Smooth muscle cell (in vitro differentiated cells): ENCODE measurements at regions not wholly inside any gene's neighbourhood (a gene's known extent, or its start where the extent isn't known, plus 50 kb on each side); places are given as distances from the start of the nearest gene placed in this dataset.

ENCODE experiments used
- DNase-seq: peaks from one replicate; lab custom pipeline; 2025; ENCODE audit not compliant: unreplicated experiment; lab: John Stamatoyannopoulos, UW
- H2AFZ ChIP-seq: fragments of 200-600 bp; sonication (generic); 2 replicates; pipeline ENCODE4 v1.6.0; 2016; ENCODE audit warnings: antibody characterized with exemption, low read depth, mild to moderate bottlenecking
- H3F3A ChIP-seq: fragments of 200-600 bp; sonication (generic); 2 replicates; pipeline ENCODE4 v1.6.0; 2017; ENCODE audit warnings: antibody characterized with exemption, low read depth
- H3K27ac ChIP-seq: fragments of 200-600 bp; sonication (generic); 2 replicates; pipeline ENCODE4 v1.5.1; 2016; ENCODE audit warnings: low read depth, mild to moderate bottlenecking
- H3K27me3 ChIP-seq: fragments of 200-600 bp; sonication (generic); 2 replicates; pipeline ENCODE4 v1.6.1; 2016; ENCODE audit warnings: low read depth, mild to moderate bottlenecking
- H3K36me3 ChIP-seq: fragments of 200-600 bp; sonication (generic); 2 replicates; pipeline ENCODE4 v1.5.1; 2016; ENCODE audit warnings: low read depth
- H3K4me1 ChIP-seq: fragments of 200-600 bp; sonication (generic); 2 replicates; pipeline ENCODE4 v1.5.1; 2016; ENCODE audit warnings: low read depth
- H3K4me2 ChIP-seq: fragments of 200-600 bp; sonication (generic); 2 replicates; pipeline ENCODE4 v1.6.0; 2016; ENCODE audit warnings: mild to moderate bottlenecking
- H3K4me3 ChIP-seq: fragments of 200-600 bp; sonication (generic); 2 replicates; pipeline ENCODE4 v1.5.1; 2016; ENCODE audit warnings: mild to moderate bottlenecking
- H3K79me2 ChIP-seq: fragments of 200-600 bp; sonication (generic); 2 replicates; pipeline ENCODE4 v1.6.0; 2016; ENCODE audit warnings: low read depth, mild to moderate bottlenecking
- H3K9ac ChIP-seq: fragments of 200-600 bp; sonication (generic); 2 replicates; pipeline ENCODE4 v1.6.0; 2016; ENCODE audit warnings: low read depth
- H3K9me3 ChIP-seq: fragments of 200-600 bp; sonication (generic); replicated peaks from 2 replicates; pipeline ENCODE4 v1.5.1; 2016; ENCODE audit warnings: low read depth
- H4K20me1 ChIP-seq: fragments of 200-600 bp; sonication (generic); 2 replicates; pipeline ENCODE4 v1.6.0; 2016; ENCODE audit warnings: low read depth
- CTCF ChIP-seq: fragments of 200-600 bp; sonication (generic); IDR thresholded peaks from 2 replicates; pipeline ENCODE4 v1.5.1; 2017; ENCODE audit warnings: borderline replicate concordance, mild to moderate bottlenecking, antibody characterized with exemption; ENCODE audit not compliant: insufficient read depth, poor library complexity, severe bottlenecking
- WGBS: methylation state at CpG from one replicate; pipeline ENCODE4 v1.1.7; 2016; ENCODE audit warnings: low lambda C conversion rate; 5-methylcytosine and 5-hydroxymethylcytosine counted together

- Histone ChIP-seq H3K36me3 (no peaks in the 10 kb centered on the region), H2AFZ (no peak overlapping the region), H3K9ac (no peak overlapping the region), H3K4me2 (no peak overlapping the region), H3K27me3 (peaks cover 11% of the 10 kb centered on the region), H3K9me3 (no peaks in the 10 kb centered on the region), H3K79me2 (no peaks in the 10 kb centered on the region), H4K20me1 (no peaks in the 10 kb centered on the region), H3K4me3 (no peak overlapping the region), H3K27ac (no peak overlapping the region), H3K4me1 (no peaks in the 10 kb centered on the region), H3F3A (no peaks in the 10 kb centered on the region)
- WGBS, result 79% methylated on average over 3 of the region's 3 CpGs
- no peak for TF ChIP-seq CTCF
- DNase-seq, result no peak
Measured at GRCh38 chr18:1593091-1593490, 688.4 kb downstream of the ADCYAP1 start.

GRCh38 chr18:1595195-1595594 lies 690.5 kb downstream of the ADCYAP1 start:
- H3K27ac ChIP-seq, result no peak overlapping the region
- no peaks in the 10 kb centered on the region for H3K79me2 ChIP-seq
- H2AFZ ChIP-seq, result no peak overlapping the region
- H3K9ac ChIP-seq, result no peak overlapping the region
- no peaks in the 10 kb centered on the region for H4K20me1 ChIP-seq
- no peak overlapping the region for H3K4me3 ChIP-seq
- WGBS, result 47% methylated on average over 1 of the region's 1 CpG
- DNase-seq, result no peak
- no peak overlapping the region for H3K4me2 ChIP-seq
- peaks cover 11% of the 10 kb centered on the region for H3K27me3 ChIP-seq
- no peaks in the 10 kb centered on the region for H3K9me3 ChIP-seq
- no peaks in the 10 kb centered on the region for H3K4me1 ChIP-seq
- no peaks in the 10 kb centered on the region for H3K36me3 ChIP-seq
- no peak for TF ChIP-seq CTCF
- H3F3A ChIP-seq, result no peaks in the 10 kb centered on the region

- Histone ChIP-seq H3K4me3 (no peak overlapping the region), H3K4me2 (no peak overlapping the region), H4K20me1 (no peaks in the 10 kb centered on the region), H3K27me3 (peaks cover 23% of the 10 kb centered on the region), H3K79me2 (no peaks in the 10 kb centered on the region), H3K9ac (no peak overlapping the region), H3K36me3 (no peaks in the 10 kb centered on the region), H3F3A (no peaks in the 10 kb centered on the region), H3K4me1 (no peaks in the 10 kb centered on the region), H2AFZ (no peak overlapping the region), H3K9me3 (no peaks in the 10 kb centered on the region), H3K27ac (no peak overlapping the region)
- WGBS, result 77% methylated on average over 3 of the region's 3 CpGs
- no peak for TF ChIP-seq CTCF
- no peak for DNase-seq
Measured at GRCh38 chr18:1599196-1599595, 694.5 kb downstream of the ADCYAP1 start.

- H3F3A ChIP-seq, result no peaks in the 10 kb centered on the region
- no peak overlapping the region for H3K27ac ChIP-seq
- peaks cover 23% of the 10 kb centered on the region for H3K27me3 ChIP-seq
- no peak overlapping the region for H3K4me3 ChIP-seq
- H3K4me1 ChIP-seq, result no peaks in the 10 kb centered on the region
- H2AFZ ChIP-seq, result no peak overlapping the region
- no peaks in the 10 kb centered on the region for H3K36me3 ChIP-seq
- no peak for DNase-seq
- no peaks in the 10 kb centered on the region for H3K9me3 ChIP-seq
- no peak overlapping the region for H3K9ac ChIP-seq
- 47% methylated on average over 5 of the region's 5 CpGs for WGBS
- H3K79me2 ChIP-seq, result no peaks in the 10 kb centered on the region
- H4K20me1 ChIP-seq, result no peaks in the 10 kb centered on the region
- no peak for TF ChIP-seq CTCF
- H3K4me2 ChIP-seq, result no peak overlapping the region
Measured at GRCh38 chr18:1604751-1605150, 700.1 kb downstream of the ADCYAP1 start.
